Fibroblast of skin of right quadriceps (primary cell): ENCODE measurements at regions not wholly inside any gene's neighbourhood (a gene's known extent, or its start where the extent isn't known, plus 50 kb on each side); places are given as distances from the start of the nearest gene placed in this dataset.

Experiments used
- DNase-seq: peaks from one replicate; pipeline ENCODE4 v3.0.0-alpha.2; 2013

GRCh38 chr11:129291546-129291945, 84.1 kb upstream of the BARX2 start:
- no peak for DNase-seq

- DNase-seq: no peak
Observed at GRCh38 chr11:129290966-129291365, 84.7 kb upstream of the BARX2 start.

GRCh38 chr11:129289350-129290040, 86.2 kb upstream of the BARX2 start:
- no peak for DNase-seq

- no peak for DNase-seq
Observed at GRCh38 chr11:129287920-129288319, 87.7 kb upstream of the BARX2 start.

- no peak for DNase-seq
Observed at GRCh38 chr11:129286813-129287212, 88.8 kb upstream of the BARX2 start.

- DNase-seq: no peak
Observed at GRCh38 chr11:129285402-129285786, 90.3 kb upstream of the BARX2 start.

GRCh38 chr11:129283141-129283540, 91.0 kb upstream of the ARHGAP32 start:
- DNase-seq: no peak

GRCh38 chr11:129282634-129283033, 90.5 kb upstream of the ARHGAP32 start:
- DNase-seq: no peak

- no peak for DNase-seq
Observed at GRCh38 chr11:129281471-129282415, 89.6 kb upstream of the ARHGAP32 start.

- peak; percentile 31 for DNase-seq
Observed at GRCh38 chr11:129280027-129280811, 88.1 kb upstream of the ARHGAP32 start.

GRCh38 chr11:129279326-129280026, 87.4 kb upstream of the ARHGAP32 start:
- peak; percentile 83 for DNase-seq

GRCh38 chr11:129278586-129279319, 86.6 kb upstream of the ARHGAP32 start:
- peak; percentile 21 for DNase-seq

GRCh38 chr11:129277198-129277843, 85.2 kb upstream of the ARHGAP32 start:
- DNase-seq: no peak

- DNase-seq: no peak
Observed at GRCh38 chr11:129275828-129276227, 83.7 kb upstream of the ARHGAP32 start.

GRCh38 chr11:129273944-129274711, 82.0 kb upstream of the ARHGAP32 start:
- DNase-seq: no peak

GRCh38 chr11:129273322-129273721, 81.2 kb upstream of the ARHGAP32 start:
- no peak for DNase-seq

GRCh38 chr11:129271030-129271429, 78.9 kb upstream of the ARHGAP32 start:
- DNase-seq: no peak

- no peak for DNase-seq
Observed at GRCh38 chr11:129270446-129270845, 78.3 kb upstream of the ARHGAP32 start.

GRCh38 chr11:129268371-129268770, 76.2 kb upstream of the ARHGAP32 start:
- no peak for DNase-seq

- DNase-seq: no peak
Observed at GRCh38 chr11:129267716-129268115, 75.6 kb upstream of the ARHGAP32 start.

- DNase-seq: no peak
Observed at GRCh38 chr11:129266536-129266935, 74.4 kb upstream of the ARHGAP32 start.
